GM21576 (cell line): ENCODE measurements at regions not wholly inside any gene's neighbourhood (a gene's known extent, or its start where the extent isn't known, plus 50 kb on each side); places are given as distances from the start of the nearest gene placed in this dataset.

Source experiments
- ATAC-seq: cut with Tn5 transposase; IDR thresholded peaks from one replicate; pipeline ENCODE4 v1.9.1; 2021; ENCODE audit warnings: mild to moderate bottlenecking, moderate library complexity; ENCODE audit not compliant: unreplicated experiment

DNA sequence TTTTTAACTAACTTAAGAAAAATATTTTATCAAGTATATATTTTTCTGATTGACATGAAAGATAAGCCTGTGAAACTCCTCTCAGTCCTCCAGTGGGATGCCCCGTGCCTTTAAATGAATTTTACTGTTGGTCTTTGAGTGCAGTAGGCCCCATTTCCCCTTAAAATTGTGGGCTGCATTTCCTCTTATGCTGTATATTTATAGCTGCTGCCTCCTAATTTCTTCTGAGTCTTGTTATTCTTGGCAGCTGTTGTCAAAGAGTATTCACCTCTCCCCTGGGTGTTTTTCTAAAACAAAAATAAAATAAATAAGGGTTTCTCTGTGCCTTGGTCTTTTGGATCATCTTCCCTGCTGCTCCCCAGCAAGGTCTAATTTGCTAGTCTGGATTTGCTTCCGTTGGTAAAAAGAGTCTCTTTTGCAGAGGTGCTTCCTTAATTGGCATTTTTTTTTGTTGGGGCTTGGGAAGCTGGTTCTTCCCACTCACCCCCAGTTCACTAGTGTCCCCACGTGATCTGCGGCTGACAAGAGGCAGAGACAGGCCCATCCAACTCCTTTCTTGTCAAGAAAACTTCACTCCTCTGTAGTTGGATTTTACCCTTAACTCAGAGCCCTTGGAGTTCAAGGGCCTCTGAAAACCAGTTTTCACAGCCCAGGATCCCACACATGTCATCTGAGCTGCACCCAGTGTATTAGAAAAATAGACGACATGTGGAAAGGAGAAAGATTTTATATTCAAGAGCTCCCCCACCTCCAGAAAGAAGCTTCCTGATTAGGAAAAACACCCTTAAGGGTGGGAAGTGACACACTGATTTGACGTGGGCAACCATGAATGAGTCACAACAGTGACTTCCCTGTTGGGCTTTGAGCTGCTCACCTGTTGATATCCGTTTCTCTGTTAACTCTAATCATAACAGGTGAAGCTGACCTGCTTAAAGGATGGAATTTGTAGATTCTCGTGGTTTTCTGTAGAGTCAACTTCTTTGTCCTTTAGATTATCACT is 431.5 kb downstream of the DCDC2C start:
- ATAC-seq = no peak

- no peak for ATAC-seq
Observed at GRCh38 chr2:4135765-4136164, 432.4 kb downstream of the DCDC2C start.

GRCh38 chr2:4139316-4139715 is 435.9 kb downstream of the DCDC2C start:
- ATAC-seq = no peak

GRCh38 chr2:4139731-4140130 is 436.4 kb downstream of the DCDC2C start:
- ATAC-seq = no peak

DNA sequence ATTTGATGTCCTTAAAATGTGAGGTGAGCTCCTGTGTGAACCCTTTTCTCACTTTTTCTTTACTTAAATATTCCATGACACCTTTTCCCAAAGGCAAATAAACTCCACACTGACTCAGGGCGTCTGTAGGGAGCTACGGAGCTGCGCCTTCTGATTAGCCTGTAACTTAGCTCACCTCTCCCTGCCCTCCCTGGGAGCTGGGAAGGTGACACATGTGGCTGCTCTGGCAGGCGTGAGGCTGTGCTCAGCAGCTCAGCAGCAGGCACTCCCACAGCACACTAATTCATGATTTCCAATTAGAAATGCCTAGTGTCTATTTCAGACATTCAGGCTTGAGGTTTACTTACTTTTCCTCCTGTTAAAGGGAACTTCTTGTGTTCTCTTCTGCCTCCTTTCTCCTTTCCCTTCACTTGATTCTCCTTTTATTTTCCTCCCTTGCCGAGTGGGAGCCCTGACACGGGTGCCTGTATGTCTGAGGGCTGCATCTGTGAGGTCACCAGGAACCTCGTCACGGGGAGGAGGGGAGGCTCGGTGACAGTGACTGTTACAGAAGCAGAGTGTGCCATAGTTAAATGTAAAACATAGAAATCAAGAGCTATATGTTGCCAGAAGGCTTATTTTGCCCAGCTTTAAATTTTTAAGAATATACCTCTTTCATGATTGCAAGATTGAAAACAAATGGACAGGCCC is 437.1 kb downstream of the DCDC2C start:
- no peak for ATAC-seq

DNA sequence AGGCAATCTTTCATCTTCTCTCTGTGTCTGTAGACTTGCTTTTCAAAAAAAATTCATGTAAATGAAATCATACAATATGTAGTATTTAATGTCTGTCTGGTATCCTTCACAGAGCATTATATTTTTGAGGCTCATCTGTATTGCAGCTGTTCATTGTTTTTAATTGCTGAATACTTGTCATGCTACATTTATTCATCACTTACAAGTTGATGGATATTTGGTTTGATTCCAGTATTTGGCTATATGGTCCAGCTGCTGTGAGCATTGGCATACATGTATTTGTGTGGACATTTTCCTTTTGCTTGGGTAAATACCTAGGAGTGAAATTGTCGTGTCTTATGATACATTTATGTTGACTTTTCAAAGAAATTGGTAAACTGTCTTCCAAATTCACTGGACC is 441.4 kb downstream of the DCDC2C start:
- ATAC-seq = no peak

- no peak for ATAC-seq
Observed at GRCh38 chr2:4151521-4151920, 448.1 kb downstream of the DCDC2C start.

GRCh38 chr2:4152051-4152450 is 448.7 kb downstream of the DCDC2C start:
- no peak for ATAC-seq

GRCh38 chr2:4168834-4169233 is 465.5 kb downstream of the DCDC2C start:
- ATAC-seq = no peak

DNA sequence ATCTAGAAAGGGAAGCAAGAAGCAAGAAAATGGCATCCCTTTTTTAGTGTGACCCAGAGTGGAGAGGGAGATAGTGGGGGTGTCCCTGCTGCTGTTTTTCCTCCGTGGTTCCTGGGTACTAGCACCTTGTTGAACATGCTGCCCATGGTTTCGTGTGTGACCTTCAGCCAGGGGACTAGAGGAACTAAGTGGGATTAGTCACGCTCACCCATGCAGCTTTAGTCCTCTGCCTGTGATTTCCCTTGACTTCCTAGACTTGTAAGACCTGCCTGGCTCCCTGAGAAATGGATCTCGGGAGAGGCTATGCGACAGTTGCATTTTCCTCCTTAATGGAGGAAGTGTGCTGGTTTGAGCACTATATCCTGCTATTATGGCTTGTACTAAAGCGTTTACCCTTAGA is 471.4 kb downstream of the DCDC2C start:
- no peak for ATAC-seq

DNA sequence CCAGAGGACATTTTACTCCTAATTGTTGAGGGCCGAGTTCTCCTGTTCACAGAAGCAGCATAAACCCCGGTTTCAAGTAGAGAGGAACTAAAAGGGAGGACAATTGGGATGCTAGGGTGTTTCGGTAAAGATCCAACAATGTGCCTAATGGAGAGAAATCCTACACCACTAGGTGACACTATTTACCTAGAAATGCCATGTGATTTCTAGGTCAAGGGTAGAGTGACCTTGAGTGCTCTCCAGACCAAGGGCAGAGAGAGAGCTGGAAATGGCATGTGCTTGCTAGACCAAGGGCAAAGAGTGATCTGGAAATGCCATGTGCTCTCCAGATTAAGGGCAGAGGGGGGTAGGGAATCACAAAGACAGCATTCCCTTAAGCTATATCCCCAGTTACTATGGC is 472.0 kb downstream of the DCDC2C start:
- ATAC-seq = no peak

GRCh38 chr2:4180631-4181030 is 477.3 kb downstream of the DCDC2C start:
- ATAC-seq = no peak

- ATAC-seq = no peak
Observed at GRCh38 chr2:4181062-4181461, 477.7 kb downstream of the DCDC2C start.

DNA sequence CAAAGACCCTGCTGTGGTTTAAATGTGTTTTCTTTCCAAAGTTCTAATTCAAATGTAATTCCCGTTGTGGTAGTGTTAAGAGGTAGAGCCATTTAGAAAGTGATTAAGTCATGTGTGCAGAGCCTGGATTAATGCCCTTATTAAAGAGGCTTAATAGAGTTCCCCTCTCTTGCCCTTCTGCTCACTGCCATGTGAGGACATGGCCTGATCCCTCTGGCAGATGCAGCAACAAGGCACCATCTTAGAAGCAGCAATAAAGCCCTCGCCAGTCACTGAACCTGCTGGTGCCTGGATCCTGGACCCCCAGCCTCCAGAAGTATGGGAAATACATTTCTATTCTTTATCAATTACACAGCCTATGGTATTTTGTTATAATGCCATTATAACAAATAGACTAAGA is 485.2 kb downstream of the DCDC2C start:
- no peak for ATAC-seq

DNA sequence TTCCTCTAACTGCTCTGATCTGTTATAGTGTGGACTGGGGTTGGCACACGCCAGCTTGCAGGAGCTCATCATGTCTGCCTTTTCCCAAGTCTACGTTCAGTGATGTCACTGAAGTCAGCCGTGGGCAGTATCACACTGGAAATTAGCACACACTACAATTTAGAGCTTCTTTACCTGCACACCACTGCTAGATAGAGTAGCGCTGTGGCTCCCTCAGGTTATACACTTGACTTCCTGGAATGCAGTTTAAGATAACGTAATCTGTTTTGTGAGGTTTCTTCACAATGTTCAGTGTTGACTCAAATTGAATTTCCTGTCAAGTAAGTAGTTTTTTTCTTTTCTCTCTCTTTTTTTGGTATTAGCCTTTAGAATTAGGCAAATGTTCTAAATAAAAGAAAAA is 487.2 kb downstream of the DCDC2C start:
- ATAC-seq = no peak

- ATAC-seq = no peak
Observed at GRCh38 chr2:4192119-4192518, 488.7 kb downstream of the DCDC2C start.

GRCh38 chr2:4214444-4215205 is 511.2 kb downstream of the DCDC2C start:
- no peak for ATAC-seq

- no peak for ATAC-seq
Observed at GRCh38 chr2:4217737-4218136, 514.4 kb downstream of the DCDC2C start.

GRCh38 chr2:4219101-4219500 is 515.7 kb downstream of the DCDC2C start:
- no peak for ATAC-seq

DNA sequence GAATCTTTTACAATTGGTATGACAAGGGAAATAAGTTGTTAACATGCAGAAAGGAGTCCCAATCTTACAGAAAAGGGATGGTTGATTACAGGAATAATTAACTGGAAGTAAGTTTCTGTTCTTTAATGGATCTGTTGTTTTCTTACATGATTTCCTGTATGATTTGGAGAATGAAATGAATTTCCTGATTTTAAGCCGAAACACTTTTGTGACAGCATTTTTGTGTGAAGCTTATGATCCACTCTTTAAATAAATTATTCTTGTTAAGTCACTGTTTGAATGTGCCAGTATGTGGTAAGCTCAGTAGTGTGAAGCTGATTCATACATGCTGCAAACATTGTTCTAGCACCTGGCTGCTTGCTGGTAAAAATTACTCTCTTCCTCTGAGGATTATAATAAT is 516.2 kb downstream of the DCDC2C start:
- no peak for ATAC-seq

- ATAC-seq = no peak
Observed at GRCh38 chr2:4221434-4221833, 518.1 kb downstream of the DCDC2C start.
